HUDEP-2 (cell line): ENCODE measurements at regions not wholly inside any gene's neighbourhood (a gene's known extent, or its start where the extent isn't known, plus 50 kb on each side); places are given as distances from the start of the nearest gene placed in this dataset.

Source experiments
- DNase-seq, 76 experiments: peaks; one replicate each; lab custom pipeline; 2025; ENCODE audit not compliant: unreplicated experiment in 76 of 76; lab: John Stamatoyannopoulos, UW

DNA sequence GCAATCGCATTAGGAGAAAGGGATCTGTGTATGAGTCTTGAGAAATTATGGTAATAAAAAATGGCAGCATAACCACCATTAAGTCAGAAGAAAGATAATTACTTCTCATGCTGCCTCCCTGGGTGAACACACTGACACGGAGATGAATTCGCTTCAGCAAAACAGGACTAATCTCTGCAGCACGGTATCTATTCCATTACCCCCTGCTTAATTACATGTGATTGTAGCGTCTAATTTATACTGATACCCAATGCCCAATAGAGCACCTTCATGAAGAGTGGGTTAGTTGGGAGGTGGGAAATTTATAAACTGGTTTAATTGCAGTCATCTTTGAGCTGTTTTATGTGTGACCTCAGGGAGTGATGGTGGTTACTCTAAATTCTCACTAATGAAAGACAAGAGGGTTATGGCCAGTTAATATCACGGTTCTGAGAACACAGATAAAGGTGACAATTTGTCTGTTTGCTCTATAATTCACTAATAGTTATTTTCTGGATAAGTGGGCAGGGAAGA, 476.2 kb upstream of the SULF2 start:
- no peak for DNase-seq

DNA sequence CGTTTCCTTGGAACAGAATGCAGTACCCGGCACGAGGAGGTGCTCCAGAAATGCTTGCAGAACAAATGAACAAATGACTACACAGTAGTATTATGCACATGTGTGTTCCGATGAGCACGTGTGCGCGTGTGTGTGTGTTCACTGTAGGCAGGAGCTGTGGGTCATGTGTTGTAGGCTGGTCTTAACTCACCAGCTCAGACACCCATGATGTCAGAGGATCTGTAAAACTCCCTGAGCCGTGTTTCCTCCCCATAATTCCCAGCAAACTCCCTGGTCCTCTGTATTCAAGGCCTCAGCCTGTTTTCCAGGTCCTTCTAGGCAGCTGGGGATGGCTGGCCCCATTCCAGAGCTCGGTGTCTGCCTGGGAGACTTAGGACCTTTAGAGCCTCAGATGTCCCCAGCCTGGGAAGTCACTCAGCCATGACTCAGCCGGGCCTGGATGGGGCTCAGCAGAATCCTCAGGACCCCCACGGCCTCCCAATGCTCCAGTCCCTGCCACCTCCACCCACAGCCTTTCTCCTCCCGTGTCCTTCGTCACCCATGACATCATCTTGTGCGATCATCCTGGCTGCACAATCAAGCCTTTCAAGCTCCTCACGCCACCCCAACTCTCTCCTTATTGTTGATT, 475.0 kb upstream of the SULF2 start:
- no peak for DNase-seq

DNA sequence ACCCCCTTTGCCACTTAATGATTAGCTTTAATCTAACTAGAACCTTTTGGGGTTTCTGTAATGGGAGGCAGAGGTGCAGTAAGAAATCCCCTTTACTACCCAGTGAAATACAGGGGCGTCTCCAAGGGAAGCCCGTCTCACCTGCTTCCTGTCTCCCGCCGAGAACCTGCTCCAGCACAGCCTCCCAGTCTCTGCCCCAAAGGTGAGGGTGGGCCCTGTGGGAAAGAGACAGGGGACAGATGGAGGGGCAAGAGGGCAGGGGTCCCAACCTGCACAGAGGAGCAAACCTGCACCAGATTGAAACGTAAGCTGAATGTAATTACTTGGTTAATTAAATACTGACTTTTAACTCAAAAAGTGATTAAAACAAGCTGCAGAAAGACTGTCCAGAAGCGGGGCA, 474.2 kb upstream of the SULF2 start:
- no peak for DNase-seq

DNA sequence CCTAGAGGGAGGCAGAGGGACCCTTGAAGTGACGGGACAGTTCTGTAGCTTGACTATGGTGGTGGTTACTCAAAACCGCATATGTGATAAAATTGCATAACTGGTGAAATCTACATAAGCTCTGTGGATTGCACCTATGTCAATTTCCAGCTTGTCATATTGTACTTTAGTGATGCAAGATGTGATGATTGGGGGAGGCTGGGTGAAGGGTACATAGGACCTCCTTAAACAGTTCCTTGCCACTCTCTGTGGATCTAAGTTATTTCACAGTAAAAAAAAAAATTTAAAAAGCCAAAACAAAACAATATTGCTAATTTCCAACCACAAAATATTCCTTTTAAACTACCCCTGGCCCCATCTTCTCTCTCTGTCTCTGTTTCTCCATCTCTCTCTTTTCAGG, 472.6 kb upstream of the SULF2 start:
- no peak for DNase-seq

DNA sequence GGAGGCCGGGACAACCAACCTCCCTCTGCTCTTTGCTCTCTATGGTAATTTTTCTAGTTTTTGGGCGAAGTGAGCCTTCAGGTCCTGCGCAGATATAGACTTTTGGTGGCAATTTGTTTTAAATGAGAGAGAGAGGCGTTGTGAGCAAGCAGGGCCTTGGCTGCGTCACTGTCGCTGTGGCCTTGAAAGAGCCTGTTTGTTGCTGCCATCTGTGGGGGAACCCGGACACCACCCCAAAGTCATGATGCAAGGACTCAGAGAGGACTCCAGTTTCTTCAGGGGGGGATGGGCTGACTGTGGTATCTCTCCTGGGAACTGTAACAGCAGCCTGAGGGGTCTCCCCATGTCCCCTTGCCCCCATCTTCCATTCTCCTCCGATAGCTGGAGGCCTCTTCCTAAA, 462.7 kb upstream of the SULF2 start:
- no peak for DNase-seq

DNA sequence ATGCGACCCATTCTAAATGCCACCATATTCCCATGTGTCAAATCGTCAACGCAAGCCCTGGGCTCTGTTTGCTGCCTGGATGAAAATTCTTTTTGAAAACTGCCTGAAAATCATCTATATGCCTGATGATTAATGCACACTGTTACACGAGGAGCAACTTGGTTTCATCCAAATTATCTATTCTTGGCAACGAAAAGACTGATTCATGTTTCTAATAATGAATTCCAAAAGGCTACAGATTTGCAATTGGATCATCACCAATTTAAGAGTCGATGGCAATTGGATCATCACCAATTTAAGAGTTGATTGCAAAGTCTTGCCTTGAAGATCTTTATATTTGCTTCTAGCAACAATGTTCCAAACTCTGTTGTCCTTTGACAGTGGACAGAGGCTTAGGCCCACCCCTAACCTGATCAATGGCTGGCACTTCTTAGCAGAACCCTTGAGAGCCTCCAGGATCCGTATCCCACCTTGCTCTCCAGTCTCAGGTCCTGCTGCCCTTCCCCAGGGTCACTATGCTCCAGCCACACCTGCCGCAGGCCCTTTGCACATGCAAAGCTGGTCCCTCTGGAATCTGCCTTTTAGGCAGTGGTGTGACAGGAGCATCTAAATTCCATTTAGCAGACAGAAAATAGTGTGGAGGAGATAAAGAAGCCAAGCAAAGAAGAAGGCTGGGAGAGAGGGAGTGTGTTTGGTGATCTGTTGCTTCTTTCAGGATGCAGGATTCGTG, 460.9 kb upstream of the SULF2 start:
- DNase-seq, result no peak

DNA sequence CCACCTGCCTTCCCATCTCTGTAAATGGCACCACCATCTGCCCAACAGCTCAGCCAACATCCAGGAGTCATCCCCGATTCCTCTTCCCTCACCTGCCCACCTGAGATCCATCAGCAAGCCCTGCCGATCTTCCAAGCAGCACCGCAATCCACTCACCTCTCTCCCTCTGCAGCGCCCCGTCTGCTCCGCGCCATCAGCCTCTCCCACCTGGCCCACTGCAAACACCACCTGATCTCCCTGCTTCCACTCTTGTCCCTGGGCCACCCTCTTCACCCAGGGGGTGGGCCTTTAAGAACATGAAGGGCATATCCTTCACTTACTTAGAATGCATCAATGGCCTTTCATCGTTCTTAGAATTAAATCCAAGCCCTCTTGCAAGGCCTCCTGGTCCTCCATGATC, 457.3 kb upstream of the SULF2 start:
- DNase-seq, result no peak

DNA sequence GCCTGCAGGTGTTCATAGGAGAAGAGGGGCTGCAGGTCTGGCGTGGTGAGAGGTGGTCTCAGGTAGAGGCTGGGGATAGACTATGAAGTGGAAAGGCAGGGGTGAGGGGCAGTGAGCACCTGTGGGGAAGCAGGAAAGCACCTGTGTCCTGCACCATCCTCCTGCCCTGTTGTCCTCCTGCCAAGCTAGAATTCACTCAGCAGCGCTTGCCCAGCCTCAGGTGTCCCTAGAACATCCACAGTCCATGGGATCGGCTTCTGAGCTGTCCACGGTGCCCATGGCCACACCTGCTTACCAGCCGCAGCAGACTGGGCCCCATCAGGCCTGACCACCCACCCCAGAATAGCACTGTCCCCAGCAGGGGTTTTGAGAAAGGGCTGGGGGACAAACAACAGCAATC, 456.2 kb upstream of the SULF2 start:
- no peak for DNase-seq

DNA sequence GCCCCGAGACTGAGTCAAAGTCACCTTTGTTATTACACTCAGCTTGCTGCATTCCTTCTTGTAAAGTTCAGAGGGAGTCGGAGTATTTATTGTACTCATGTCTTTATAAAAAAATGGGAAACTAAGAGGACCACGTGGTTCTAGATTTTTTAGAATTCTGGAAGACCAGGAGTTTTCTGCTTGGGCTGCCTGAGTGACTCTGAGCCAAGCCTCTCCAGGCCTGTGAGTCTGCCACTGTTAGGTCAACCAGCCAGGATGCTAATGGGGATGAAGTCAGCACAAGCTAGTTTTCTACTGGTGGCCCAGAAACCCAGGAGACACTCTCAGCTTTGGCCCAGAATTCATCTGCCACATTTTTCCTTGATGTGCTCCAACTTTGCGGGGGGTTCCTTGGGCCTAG, 453.5 kb upstream of the SULF2 start:
- no peak for DNase-seq

DNA sequence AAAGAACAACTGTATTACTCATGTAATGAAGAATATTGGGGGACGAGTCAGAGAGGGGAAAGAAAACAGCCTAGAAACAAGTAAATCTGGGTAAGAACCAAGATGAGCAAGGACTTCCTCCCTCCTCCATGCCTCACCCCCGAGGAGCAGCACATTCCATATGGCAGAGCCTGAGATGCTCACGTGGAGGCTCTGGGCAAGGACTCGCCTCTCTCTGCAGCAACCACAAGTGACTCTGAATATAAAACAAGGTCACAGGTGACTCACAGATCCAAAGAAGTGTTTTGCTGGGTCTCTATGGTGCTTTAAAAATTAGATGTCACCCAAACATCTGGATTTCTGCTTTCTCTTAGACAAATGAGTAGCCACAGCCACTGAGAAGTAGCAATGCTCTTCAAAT, 453.0 kb upstream of the SULF2 start:
- no peak for DNase-seq

DNA sequence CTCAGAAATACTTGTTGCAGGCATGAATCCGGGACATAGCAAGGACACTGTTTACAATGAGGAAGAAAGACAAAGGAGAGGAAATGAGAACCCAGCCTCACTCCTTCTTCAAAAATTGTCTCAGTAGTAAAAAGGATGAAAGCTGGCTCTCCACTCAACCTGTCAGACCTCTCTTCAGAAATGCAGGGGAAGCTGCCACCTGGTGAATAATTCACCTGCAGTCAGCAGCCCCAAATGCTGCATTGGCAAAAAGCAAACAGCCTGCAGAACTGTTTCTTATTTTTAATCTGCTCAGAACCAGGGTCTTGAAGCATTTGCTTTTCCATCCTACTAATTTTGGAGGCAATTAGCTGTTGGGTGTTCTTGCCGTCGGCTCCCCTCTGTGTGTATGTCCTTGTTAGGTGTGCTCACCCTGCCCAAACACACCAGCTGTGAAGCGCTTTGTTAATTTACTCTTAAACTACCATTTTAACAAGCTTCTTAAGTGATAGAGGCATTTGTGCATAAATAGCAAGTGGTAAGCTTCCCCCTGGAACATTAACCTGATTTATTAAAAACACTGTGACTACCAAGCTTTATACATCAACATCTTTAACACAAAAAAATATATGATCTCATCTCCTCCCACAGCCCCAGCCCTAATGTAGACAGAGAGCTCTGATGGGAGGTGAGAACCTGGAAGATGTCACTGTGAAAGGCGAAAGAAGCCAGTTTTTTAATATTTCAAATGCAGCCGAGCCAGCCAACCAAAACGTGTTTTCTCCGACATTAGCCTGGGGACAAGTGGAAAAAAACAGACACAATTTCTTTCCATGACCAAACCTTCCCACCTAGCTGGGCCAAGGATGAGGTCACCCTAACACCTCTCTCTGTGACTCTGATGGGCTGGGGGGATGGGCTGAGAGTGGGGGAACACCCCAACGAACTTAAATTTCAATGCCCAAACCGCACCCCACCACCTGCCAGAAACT, 451.0 kb upstream of the SULF2 start:
- DNase-seq, result no peak

DNA sequence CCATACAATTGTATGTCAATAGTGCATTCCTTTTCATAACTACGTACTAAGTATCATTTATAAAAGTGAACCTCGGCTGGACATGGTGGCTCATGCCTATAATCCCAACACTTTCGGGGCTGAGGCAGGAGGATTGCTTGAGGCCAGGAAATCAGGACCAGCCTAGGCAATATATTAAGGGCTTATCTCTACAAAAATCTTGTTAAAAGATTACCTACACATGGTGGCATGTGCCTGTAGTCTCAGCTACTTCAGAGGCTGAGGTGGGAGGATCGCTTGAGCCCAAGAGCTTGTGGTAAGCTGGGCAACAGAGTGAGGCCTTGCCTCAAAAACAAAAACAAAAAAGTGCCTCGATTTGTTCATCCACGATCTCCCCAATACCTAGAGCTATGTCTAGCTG, 449.7 kb upstream of the SULF2 start:
- no peak for DNase-seq

DNA sequence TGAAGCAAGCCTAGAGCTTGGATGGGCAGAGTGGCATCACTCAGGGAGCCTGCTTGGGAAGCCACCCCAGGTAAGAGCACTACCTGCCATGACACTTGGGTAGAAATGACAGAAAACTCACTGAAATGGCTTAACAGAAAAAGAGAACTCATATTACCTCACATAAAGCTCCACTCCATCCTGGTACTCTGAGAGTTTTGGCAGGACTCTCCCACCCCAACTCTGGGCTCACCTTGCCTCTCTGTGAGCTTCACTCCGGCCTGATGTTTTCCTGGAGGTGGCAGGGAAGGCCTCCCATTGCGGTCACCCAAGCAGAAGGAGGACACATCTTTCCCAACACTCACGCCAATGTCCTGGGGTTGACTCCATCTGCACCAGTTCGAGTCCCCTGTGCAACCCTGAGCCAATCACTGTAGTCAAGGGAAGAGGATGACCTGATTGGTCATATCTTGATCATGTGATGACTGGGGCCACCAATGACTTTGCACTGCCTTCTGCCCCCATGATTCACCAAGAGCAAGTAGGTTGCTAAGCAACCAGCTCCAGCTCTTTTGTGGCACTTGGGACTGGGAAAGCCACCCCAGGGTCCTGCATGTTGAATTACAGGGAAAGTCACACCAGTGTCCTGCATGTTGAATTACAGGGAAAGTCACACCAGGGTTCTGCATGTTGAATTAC, 446.1 kb upstream of the SULF2 start:
- DNase-seq, result no peak

DNA sequence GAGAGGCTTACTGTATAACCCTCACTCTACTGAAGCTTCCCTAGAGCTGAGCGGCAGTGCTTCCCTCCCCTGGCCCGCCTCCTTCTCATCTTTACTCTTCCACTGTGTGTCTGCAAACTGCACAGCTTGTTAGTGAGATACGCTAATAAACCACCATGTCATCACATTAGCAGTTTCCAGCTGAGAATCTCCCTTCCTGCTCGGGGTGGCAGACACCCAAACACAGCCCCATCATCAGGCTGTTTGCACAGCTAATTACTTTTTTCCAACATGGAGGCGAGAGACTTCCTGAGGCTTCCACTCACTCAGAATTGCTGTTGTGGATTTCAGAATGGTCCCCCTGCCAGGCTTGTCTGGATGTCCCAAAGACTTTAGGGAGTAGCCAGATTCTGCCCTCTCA, 444.9 kb upstream of the SULF2 start:
- no peak for DNase-seq

DNA sequence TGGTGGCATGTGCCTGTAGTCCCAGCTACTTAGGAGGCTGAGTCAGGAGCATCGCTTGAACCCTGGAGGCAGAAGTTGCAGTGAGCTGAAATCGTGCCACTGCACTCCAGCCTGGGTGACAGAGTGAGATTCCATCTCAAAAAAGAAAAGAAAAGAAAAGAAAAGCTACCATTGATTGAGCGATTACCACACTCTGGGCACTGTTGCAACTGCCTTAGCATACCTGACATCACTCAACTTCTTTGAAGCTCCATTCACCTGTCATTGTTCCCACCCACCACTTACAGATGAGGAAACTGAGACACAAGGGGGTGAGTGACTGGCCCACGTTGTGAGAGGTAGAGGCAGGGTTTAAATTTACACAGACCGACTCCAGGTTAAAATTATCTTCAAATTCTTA, 442.1 kb upstream of the SULF2 start:
- DNase-seq, result no peak

DNA sequence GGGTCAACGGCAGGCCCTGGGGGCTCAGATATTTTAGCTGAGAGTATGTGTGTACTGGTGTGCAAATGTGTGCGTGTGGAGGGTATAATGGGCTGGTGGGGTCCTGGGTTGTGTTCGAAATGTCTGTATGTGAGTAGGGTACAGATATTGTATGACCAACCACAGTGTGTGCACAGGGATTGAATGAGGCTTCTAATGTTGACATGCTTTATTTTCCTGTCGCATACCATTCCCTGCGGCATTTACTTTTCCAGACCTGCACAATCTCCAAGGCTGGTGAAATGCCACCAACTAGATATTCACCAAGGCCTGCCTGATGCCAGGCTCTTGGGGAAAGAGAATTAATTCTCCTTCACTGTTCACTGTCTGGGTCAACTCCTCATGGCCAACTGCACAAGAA, 441.4 kb upstream of the SULF2 start:
- no peak for DNase-seq

DNA sequence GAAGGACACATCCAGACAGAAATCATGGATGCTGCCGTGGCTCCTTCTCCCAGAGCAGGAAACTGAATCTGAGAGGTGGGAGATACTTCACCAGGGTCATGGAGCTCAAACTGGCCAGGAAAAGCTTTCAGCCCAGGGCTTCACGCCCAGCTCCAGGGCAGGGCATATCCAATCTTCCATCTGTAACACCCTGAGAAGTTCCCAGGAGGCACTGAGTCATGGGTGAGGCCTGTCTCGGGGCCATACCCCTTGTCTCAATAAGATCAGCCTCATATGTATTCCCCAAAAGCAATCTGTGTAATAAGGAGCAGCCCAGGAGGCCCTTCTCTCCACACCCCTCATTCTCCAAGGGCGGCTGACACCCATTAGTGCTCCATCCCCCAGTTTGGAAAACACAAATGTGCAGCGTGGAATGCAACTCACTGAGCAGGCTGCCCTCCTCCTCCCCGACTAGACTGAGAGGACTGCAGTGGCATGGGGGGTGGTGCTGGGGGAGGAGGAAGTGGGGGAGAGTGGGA, 439.3 kb upstream of the SULF2 start:
- DNase-seq, result no peak

DNA sequence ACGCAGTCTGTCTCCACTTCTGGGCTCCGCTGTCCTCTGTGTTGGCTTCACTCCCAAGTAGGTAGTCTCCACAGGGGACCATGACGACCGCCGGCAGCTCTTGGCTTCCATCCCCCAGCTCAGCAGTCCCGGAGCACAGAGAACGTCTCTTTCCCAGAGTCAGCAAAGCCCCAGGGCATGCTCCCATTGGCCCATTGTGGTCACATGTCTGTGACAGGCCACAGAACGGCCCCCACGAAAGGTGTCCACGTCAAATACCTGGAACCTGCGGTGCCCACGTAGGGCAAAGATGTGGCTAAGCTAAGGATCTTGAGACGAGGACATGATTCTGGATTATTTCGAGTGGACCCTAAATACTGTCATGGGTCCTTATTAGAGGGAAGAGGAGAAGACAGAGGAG, 438.4 kb upstream of the SULF2 start:
- no peak for DNase-seq

DNA sequence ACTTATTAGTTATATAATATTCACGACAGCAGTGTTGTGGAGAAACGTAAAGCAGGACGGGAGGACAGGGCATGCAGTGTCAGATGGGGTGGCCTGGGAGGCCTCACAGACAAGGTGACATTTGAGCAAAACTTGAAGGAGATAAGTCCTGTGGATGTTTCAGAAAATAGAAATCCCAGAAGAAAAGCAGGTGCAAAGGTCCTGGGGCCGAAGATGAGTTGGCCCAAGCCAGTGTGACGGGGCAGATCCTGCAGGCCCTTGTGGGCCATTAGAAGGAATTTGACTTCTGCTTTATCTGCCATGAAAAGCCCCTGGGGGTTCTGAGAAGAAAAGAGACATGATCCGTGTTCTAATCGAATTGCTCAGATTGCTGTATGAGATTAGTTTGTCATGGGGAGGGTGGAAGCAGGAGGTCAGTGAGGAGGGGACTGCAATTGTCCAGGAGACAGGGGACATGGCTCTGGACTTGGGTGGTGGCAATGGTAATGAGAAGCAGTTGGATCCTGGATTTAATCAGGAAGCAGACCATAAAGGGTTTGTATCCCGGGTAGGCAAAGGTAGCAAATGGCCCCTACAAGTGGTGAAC, 437.4 kb upstream of the SULF2 start:
- DNase-seq, result no peak

DNA sequence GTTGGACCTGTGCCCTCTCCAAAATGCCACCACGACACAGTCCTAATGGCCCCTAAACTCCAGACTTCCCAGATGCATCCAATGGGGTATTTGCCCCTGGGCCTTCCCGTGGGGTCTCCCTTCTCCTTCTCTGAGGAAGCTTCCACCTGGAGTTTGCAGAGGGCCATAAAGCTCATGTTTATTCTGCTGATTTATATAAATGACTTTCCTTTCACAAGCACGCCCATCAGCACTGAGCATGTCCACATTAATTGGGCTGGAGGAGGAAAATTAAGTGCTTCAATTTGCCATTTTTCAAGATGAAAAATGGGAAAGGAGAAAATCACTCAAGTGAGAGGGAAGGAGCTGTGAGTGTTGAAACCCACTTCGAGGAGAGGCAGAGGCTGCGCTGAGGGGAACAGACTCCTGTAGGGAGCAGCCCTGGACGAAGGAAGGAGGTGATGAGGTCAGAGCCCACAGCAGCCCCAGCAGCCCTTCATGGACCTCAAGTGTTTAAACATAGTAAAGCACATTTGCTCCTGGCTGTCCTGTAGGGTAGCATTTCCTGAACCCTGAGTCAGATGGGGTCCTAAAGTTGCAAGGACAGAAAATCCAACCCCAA, 434.9 kb upstream of the SULF2 start:
- DNase-seq, result no peak
